Stimulated activated naive CD4-positive, alpha-beta T cell (primary cell): ENCODE measurements at regions not wholly inside any gene's neighbourhood (a gene's known extent, or its start where the extent isn't known, plus 50 kb on each side); places are given as distances from the start of the nearest gene placed in this dataset.

ENCODE experiments used
- DNase-seq, 6 experiments: peaks; one replicate each; lab custom pipeline; 2025; lab: John Stamatoyannopoulos, UW

DNA sequence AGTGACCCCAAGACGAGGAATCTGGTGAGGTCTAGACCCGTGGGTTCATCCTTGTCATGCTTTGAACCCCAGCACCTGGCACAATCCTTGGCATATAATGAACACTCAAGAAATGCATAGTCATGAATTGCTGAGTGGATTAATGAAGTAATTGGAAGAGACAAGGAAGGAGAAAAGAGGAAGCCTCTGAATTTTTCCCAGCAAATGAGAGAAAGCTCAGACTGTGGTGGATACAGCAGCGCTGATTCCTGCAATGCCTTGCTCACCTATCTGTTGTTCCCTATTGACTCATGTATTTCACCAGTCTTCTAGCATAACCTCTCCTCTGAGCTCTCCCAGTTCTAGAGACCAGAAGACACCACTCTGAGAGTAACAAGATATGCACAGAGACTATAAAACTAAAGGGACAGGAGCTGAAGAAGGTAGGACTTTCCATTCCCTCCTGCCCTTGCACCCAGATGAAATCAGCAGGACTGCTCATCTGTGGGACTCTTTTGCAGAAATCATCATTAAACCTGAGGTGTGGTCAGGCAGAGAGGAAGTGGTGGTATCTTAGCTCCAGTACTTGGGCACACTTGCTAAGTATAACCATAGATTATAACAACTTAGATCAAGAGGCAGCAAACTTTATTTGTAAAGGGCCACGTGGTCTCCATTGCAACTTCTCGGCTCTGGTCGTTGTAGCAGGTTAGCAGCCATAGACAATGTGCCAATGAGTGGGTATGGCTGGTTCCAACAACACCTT lies 102.8 kb downstream of the MAF start:
- no peak for DNase-seq

GRCh38 chr16:79493911-79494310 lies 106.6 kb downstream of the MAF start:
- DNase-seq: no peak

- no peak for DNase-seq
Observed at GRCh38 chr16:79492036-79492435, 108.5 kb downstream of the MAF start.

GRCh38 chr16:79485020-79485419 lies 115.5 kb downstream of the MAF start:
- DNase-seq: no peak

- no peak for DNase-seq
Observed at GRCh38 chr16:79484237-79484636, 116.3 kb downstream of the MAF start.

GRCh38 chr16:79483336-79483735 lies 117.2 kb downstream of the MAF start:
- no peak for DNase-seq

- no peak for DNase-seq
Observed at GRCh38 chr16:79482011-79482410, 118.5 kb downstream of the MAF start.

GRCh38 chr16:79480929-79481328 lies 119.6 kb downstream of the MAF start:
- no peak for DNase-seq

DNA sequence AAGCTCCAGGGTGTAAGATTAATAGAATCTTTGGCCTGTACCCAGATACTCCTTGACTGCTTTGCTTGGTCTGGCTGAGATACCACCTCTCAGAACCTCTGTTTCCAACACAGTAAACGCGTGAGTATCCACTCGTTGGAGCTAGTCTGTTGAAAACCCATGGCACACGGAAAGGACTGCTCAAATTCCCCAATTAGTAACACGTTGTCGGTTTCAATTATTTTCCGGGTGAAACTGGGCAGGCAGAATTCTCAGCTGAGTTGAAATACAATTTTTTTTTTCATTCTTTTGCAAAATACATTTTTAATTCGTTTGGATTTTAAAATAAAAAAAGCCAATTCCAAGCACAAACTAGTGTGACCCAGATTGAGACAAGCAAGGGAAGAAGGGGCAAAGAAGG lies 120.5 kb downstream of the MAF start:
- DNase-seq: no peak

DNA sequence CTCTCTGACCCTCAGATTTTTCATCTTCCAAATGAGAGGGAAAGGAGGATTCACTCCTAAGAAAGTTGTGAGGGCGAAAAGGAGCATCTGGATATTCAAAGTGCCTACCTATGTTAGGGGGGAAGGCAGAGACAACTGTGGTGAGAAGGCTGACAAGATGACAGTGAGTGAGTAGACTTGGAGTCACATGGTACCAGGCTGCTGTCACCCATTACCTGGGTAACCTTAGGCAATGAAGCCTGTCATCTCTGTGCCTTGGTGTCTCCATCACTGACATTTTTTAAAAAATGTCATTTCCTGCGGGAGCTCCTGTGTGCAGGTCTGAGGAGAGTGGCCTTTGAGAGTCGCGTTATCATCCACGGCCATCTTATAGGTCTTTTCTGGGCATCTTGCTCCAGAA lies 124.0 kb downstream of the MAF start:
- no peak for DNase-seq

DNA sequence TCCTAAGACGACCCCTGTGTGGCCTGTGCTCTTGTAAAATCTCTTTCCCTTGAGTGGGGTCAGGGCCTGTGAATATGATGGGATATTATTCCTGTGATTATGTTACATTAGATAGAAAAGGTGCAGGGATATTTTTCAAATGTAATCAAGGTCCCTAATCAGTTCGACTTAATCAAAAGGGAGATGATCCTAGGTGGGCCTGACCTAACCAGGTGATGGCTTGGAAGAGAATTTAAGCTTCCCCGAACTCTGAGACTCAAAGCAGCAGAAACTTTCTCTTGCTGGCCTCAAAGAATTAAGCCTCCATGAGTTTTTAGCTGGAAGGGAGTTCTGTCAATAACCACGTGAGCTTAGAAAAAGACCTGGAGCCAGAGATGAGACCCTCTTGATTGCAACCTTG lies 124.7 kb downstream of the MAF start:
- no peak for DNase-seq

- no peak for DNase-seq
Observed at GRCh38 chr16:79473456-79473855, 127.1 kb downstream of the MAF start.

- DNase-seq: no peak
Observed at GRCh38 chr16:79472426-79472825, 128.1 kb downstream of the MAF start.

DNA sequence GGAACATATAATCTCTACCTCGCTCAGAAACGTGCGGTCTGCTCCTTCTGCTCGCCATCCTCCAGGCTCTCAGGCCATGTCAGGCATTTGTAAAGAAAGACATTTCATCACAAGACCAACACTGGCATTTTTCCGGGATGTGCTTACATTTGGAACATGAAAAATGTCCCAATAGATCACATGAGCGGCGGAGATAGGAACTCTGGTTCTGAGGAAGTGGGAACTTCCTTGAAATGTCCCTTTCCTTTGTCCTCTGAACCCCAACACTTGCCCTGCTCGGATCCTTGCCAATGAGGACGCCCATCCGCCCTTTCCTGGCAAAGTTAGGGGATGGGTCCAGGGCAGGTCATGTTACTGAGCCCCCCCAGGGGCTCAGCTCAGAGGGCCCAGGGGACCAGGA lies 130.5 kb downstream of the MAF start:
- no peak for DNase-seq

DNA sequence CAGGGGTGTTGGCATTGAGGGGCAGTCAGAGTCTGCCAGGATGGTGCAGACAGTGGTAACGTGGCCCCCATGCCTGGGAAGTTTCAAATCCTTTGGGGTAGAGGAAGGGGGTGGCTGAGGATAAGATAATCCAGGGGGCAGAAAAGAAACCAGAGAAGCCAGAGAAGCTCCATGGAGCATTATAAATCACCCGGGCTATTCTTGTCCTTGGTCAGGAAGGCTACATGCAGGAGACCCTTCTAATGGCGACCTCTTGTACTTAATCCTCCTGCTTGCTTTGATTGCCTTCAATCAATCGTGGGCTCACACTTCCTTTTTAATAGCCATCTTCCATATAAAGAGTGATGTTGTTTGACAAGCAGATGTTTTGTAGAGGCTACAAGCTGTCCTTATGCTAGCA lies 131.9 kb downstream of the MAF start:
- no peak for DNase-seq

DNA sequence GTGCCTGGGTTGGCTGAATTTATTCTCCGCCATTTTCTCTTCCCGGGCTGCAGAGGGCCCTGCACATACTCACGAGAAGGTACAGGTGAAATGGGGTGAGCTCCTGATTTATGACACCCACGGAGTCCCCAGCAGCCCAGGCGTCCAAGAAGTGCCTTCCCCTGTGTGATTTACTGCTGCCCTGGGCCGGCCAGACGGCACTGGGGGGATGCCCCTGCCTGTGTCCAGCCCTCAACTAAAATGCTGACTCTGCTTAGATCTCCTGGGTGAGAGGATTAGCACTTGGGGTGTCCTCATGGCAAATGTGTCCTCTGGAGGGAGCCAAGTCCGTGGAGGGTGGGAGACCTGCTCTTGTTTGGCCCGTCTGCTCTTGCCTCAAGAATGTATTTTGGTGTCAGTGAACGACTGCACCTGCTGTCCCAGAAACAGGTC lies 132.4 kb downstream of the MAF start:
- no peak for DNase-seq

- no peak for DNase-seq
Observed at GRCh38 chr16:79466111-79466510, 134.4 kb downstream of the MAF start.

DNA sequence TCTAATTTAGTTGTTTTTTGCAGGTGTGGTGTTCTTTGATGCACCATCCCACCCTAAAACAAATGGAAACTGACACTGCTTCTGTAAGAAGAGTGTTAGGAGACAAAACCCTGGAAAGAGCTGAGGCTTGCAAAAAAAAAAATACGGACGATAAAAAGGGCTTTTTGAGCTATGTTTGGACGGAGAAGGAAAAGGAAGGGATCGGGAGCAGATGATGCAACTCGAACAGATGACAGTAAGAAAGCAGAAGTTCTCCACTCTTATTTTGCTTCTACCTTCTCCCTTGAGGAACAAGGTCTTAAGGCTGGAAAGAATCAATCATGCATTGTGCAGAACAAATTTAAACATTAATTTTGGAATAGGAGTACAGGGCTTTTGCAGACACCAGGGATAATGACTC lies 136.7 kb downstream of the MAF start:
- DNase-seq: no peak

DNA sequence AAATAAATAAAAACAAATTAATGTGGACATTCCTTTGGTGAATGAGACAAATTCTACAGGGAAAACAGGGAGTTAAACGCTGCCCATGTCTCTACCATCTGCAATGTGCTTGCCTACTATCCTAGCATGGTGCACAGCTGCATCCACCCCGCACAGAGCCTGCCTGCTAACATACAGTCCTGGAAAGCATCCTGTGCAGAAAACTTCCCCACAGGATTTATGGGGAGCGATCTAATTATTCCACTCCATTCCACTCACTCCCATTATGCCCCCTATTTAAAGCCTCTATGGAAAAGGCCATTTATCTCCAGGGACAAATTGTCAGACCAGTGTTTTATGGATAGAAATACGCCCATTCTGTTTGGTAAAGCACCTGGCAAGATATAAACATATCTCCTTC lies 144.5 kb downstream of the MAF start:
- no peak for DNase-seq

DNA sequence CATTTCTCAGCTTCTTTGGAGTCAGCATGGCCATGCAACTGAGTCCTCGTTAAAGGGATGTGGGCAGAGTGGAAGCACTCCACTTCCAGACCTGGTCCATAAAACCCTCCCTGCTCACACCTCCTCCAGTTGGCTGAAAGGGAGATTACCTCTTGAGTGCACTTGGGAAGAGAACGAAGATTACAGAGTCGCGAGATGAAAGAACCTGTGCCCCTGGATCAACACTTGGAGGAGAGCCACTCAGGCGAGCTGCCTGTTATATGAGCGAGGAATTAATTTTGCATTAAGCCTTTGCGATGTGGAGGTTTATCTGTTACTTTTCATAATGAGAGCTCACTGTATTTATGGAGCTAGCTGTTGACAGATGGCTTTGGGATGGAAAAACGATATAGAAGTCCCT lies 147.9 kb downstream of the MAF start:
- DNase-seq: no peak

DNA sequence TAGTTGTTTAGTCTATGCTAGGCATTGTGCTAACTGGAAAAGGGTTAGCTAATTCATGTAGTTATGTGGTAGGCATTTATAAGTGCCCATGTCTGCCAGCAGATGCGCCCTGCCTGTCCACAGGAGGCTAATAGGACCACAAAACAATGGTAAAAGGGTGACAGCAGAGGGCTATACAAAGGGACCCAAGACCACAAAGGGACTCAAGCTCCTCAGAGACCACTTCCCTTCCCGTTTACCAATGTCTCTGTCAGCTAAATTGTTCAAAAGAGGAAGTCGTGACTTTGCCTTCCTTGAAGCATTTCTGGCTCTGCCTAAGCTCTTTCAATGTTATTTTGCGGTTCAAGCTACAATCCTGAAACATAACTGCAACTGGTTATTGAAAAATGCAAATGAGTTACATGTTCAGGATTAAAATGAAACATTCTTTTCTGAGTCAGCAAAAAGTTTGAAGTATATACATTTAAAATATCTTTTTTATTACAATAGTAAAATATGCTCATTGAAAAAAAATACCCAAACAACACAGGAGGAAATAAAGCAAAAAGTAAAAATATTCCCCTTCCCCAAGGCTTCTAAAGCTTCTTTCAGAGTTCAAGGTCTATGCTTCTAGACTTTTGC lies 149.2 kb downstream of the MAF start:
- no peak for DNase-seq

- DNase-seq: no peak
Observed at GRCh38 chr16:79449900-79450299, 150.6 kb downstream of the MAF start.

GRCh38 chr16:79449067-79449769 lies 151.3 kb downstream of the MAF start:
- DNase-seq: no peak
